Epidermal melanocyte (primary cell): ENCODE measurements at regions not wholly inside any gene's neighbourhood (a gene's known extent, or its start where the extent isn't known, plus 50 kb on each side); places are given as distances from the start of the nearest gene placed in this dataset.
"Not testable (repeated sequence)": the region's sequence is repeated elsewhere in the genome, so short reads cannot be mapped to it uniquely, and the experiment has no call there.

Experiments used
- DNase-seq: peaks from one replicate; pipeline ENCODE4 v3.0.0; 2011; ENCODE audit warnings: low spot score; ENCODE audit not compliant: insufficient read length

- no peak for DNase-seq
Measured at GRCh38 chr12:83476695-83477690, 790.3 kb downstream of the TMTC2 start.

GRCh38 chr12:83476006-83476405, 789.3 kb downstream of the TMTC2 start:
- no peak for DNase-seq

- DNase-seq = no peak
Measured at GRCh38 chr12:83474369-83474768, 787.7 kb downstream of the TMTC2 start.

- no peak for DNase-seq
Measured at GRCh38 chr12:83473408-83474095, 786.8 kb downstream of the TMTC2 start.

- no peak for DNase-seq
Measured at GRCh38 chr12:83472772-83473171, 786.1 kb downstream of the TMTC2 start.

- DNase-seq = no peak
Measured at GRCh38 chr12:83472350-83472749, 785.6 kb downstream of the TMTC2 start.

- DNase-seq = no peak
Measured at GRCh38 chr12:83471341-83471740, 784.6 kb downstream of the TMTC2 start.

GRCh38 chr12:83470749-83471148, 784.0 kb downstream of the TMTC2 start:
- DNase-seq = no peak

- DNase-seq = no peak
Measured at GRCh38 chr12:83468988-83469908, 782.5 kb downstream of the TMTC2 start.

GRCh38 chr12:83465632-83466031, 778.9 kb downstream of the TMTC2 start:
- no peak for DNase-seq

GRCh38 chr12:83462419-83462818, 775.7 kb downstream of the TMTC2 start:
- DNase-seq = no peak

GRCh38 chr12:83461336-83461935, 774.7 kb downstream of the TMTC2 start:
- no peak for DNase-seq

- DNase-seq = no peak
Measured at GRCh38 chr12:83451189-83451588, 764.5 kb downstream of the TMTC2 start.

- no peak for DNase-seq
Measured at GRCh38 chr12:83434600-83434999, 747.9 kb downstream of the TMTC2 start.

- DNase-seq = no peak
Measured at GRCh38 chr12:83432176-83432719, 745.5 kb downstream of the TMTC2 start.

GRCh38 chr12:83427586-83428136, 741.0 kb downstream of the TMTC2 start:
- not testable (repeated sequence) for DNase-seq

GRCh38 chr12:83414981-83415380, 728.3 kb downstream of the TMTC2 start:
- no peak for DNase-seq

GRCh38 chr12:83408851-83409250, 722.1 kb downstream of the TMTC2 start:
- DNase-seq = no peak

- no peak for DNase-seq
Measured at GRCh38 chr12:83408146-83408545, 721.4 kb downstream of the TMTC2 start.

GRCh38 chr12:83404521-83404920, 717.8 kb downstream of the TMTC2 start:
- DNase-seq = no peak
